Calu3 (cell line): ENCODE measurements at regions not wholly inside any gene's neighbourhood (a gene's known extent, or its start where the extent isn't known, plus 50 kb on each side); places are given as distances from the start of the nearest gene placed in this dataset.

Experiments used
- BruUV-seq: library from RNA; stranded (reverse); fragments of 400-500 nt; replicated peaks from 2 replicates; lab custom pipeline; 2021; lab: Mats Ljungman, UMichigan
- CTCF ChIA-PET: fragments of 300-600 bp; sonication (Branson Sonifier 250); formaldehyde crosslinking; loops from one replicate; lab custom pipeline; 2022; ENCODE audit warnings: antibody characterized with exemption; lab: Charles Lee
- DNase-seq: peaks from one replicate; pipeline ENCODE4 v3.0.0; 2022
- H3K27ac Mint-ChIP-seq: one replicate; pipeline ENCODE4 v1.8.0; 2022; ENCODE audit warnings: mixed read lengths; ENCODE audit not compliant: unreplicated experiment
- H3K27me3 Mint-ChIP-seq: one replicate; pipeline ENCODE4 v1.8.0; 2022; ENCODE audit warnings: mixed read lengths; ENCODE audit not compliant: unreplicated experiment
- H3K36me3 Mint-ChIP-seq: one replicate; pipeline ENCODE4 v1.8.0; 2022; ENCODE audit warnings: mild to moderate bottlenecking, moderate library complexity, mixed read lengths; ENCODE audit not compliant: insufficient read depth, unreplicated experiment
- H3K4me1 Mint-ChIP-seq: one replicate; pipeline ENCODE4 v1.8.0; 2022; ENCODE audit warnings: mild to moderate bottlenecking, low read depth, mixed read lengths; ENCODE audit not compliant: unreplicated experiment
- H3K4me3 Mint-ChIP-seq: one replicate; pipeline ENCODE4 v1.8.0; 2022; ENCODE audit warnings: mild to moderate bottlenecking, low read depth, moderate library complexity, mixed read lengths; ENCODE audit not compliant: unreplicated experiment
- H3K9me3 Mint-ChIP-seq: one replicate; pipeline ENCODE4 v1.8.0; 2022; ENCODE audit warnings: low read depth, mixed read lengths; ENCODE audit not compliant: unreplicated experiment
- intact Hi-C: fragments of 100-400 bp; cut with micrococcal nuclease; formaldehyde crosslinking; loops from one replicate; pipeline ENCODE4 v1.10.0; 2022; ENCODE audit not compliant: unreplicated experiment
- TF ChIP-seq, protein P1 (sequence below): fragments of 200-600 bp; IDR thresholded peaks from one replicate; pipeline ENCODE4 v1.8.0; 2022; ENCODE audit warnings: antibody characterized with exemption; ENCODE audit not compliant: unreplicated experiment

DNA sequence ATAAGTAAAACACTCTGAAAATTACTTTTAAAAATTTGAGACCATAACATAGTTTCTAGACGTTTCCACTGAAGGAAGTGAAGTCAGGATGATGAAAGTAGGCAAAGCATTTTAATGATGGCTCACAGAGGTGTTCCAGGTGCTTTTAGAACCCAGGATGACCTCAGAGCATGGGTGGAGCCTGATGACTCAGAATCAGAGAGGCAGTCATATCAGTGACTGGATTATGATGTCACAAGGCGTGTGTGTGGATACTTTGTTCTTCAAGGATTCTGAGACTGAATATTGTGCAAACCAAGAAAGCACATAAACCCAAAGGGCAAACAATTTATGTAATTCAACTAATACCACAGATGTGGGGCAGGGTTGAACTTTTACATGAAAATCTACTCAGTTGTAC, 200.2 kb upstream of the FOXN2 start:
- Mint-ChIP-seq H3K27ac (peak overlapping the region; percentile 95), H3K9me3 (no peaks in the 10 kb centered on the region), H3K36me3 (peaks cover 34% of the 10 kb centered on the region), H3K4me1 (peaks cover 40% of the 10 kb centered on the region), H3K4me3 (no peak overlapping the region), H3K27me3 (no peaks in the 10 kb centered on the region)
- intact Hi-C loops, result no loop called here
- peak; percentile 78 for DNase-seq
- no TSS peak for BruUV-seq
- CTCF ChIA-PET, result no interaction called here
- TF ChIP-seq, protein P1, sequence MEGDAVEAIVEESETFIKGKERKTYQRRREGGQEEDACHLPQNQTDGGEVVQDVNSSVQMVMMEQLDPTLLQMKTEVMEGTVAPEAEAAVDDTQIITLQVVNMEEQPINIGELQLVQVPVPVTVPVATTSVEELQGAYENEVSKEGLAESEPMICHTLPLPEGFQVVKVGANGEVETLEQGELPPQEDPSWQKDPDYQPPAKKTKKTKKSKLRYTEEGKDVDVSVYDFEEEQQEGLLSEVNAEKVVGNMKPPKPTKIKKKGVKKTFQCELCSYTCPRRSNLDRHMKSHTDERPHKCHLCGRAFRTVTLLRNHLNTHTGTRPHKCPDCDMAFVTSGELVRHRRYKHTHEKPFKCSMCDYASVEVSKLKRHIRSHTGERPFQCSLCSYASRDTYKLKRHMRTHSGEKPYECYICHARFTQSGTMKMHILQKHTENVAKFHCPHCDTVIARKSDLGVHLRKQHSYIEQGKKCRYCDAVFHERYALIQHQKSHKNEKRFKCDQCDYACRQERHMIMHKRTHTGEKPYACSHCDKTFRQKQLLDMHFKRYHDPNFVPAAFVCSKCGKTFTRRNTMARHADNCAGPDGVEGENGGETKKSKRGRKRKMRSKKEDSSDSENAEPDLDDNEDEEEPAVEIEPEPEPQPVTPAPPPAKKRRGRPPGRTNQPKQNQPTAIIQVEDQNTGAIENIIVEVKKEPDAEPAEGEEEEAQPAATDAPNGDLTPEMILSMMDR, result no peak

DNA sequence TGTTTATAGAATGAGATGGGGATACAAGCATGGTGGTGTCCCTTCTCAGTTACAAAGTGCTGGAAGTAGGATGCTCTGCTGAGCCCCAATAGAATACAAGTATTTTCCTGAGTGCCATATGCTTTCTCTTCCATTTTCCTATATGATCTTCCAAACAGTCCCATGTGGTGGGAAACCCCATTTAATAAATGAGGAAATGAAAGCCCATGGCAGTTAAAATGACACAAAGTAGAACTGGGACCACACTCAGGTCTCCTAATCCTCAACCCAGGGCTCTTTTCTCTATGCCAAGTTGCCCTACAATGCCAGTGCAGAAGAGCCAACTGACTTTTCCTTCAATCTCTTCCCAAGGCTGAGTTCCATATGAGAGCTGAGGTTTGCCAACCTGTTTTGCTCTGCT, 198.0 kb upstream of the FOXN2 start:
- no TSS peak for BruUV-seq
- H3K27ac Mint-ChIP-seq, result no peak overlapping the region
- no peaks in the 10 kb centered on the region for H3K27me3 Mint-ChIP-seq
- DNase-seq, result no peak
- peaks cover 3% of the 10 kb centered on the region for H3K9me3 Mint-ChIP-seq
- peaks cover 28% of the 10 kb centered on the region for H3K36me3 Mint-ChIP-seq
- H3K4me1 Mint-ChIP-seq, result peaks cover 31% of the 10 kb centered on the region
- TF ChIP-seq, protein P1, result no peak
- H3K4me3 Mint-ChIP-seq, result no peak overlapping the region
- intact Hi-C loops, result no loop called here
- CTCF ChIA-PET, result no interaction called here

DNA sequence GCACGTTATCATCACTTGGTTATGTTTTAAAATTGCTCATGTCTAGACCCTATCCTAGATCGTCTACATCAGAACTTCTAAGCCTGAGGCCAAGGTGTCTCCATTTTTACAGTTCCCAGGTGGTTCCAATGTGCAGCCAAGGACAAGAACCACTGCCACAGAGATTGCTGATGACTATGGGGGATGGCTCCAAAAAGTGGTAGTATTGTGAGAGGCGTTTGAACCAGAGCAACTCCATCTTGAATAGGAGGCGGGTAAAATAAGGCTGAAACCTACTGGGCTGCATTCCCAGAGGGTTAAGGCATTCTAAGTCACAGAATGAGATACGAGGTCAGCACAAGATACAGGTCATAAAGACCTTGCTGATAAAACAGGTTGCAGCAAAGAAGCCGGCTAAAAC, 195.6 kb upstream of the FOXN2 start:
- intact Hi-C loops, result no loop called here
- Mint-ChIP-seq H3K36me3 (peaks cover 14% of the 10 kb centered on the region), H3K4me3 (no peak overlapping the region), H3K4me1 (peaks cover 13% of the 10 kb centered on the region), H3K27me3 (no peaks in the 10 kb centered on the region), H3K9me3 (peaks cover 3% of the 10 kb centered on the region), H3K27ac (no peak overlapping the region)
- DNase-seq, result no peak
- CTCF ChIA-PET, result no interaction called here
- no TSS peak for BruUV-seq
- TF ChIP-seq, protein P1, result no peak

DNA sequence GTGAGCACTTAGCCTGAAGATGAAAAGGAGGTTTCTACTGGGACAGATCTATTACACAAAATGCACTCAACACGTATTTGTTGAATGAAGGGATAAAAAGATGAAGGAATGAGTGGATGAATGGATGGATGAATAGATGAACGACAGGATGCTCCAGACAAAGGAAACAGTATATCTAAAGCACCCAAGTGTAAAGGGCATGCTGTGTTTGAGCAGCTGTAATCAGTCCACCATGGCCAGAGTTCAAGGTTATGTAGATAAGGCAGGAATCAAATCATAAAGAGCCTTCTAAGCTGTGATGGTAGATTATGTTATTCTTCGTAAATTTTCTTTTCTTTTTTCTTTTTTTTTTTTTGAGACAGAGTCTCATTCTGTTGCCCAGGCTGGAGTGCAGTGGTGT, 194.4 kb upstream of the FOXN2 start:
- CTCF ChIA-PET, result no interaction called here
- intact Hi-C loops, result no loop called here
- H3K9me3 Mint-ChIP-seq, result peaks cover 3% of the 10 kb centered on the region
- no TSS peak for BruUV-seq
- TF ChIP-seq, protein P1, result no peak
- H3K4me1 Mint-ChIP-seq, result peaks cover 1% of the 10 kb centered on the region
- H3K36me3 Mint-ChIP-seq, result peaks cover 2% of the 10 kb centered on the region
- H3K27me3 Mint-ChIP-seq, result no peaks in the 10 kb centered on the region
- no peak for DNase-seq
- no peak overlapping the region for H3K27ac Mint-ChIP-seq
- H3K4me3 Mint-ChIP-seq, result no peak overlapping the region
